NCI-H2171 (cell line): ENCODE measurements at regions not wholly inside any gene's neighbourhood (a gene's known extent, or its start where the extent isn't known, plus 50 kb on each side); places are given as distances from the start of the nearest gene placed in this dataset.
A peak's percentile ranks its signal among the peaks of the same experiment; 100 is the strongest.

Experiments used
- DNase-seq: peaks from one replicate; lab custom pipeline; 2025; lab: John Stamatoyannopoulos, UW

DNA sequence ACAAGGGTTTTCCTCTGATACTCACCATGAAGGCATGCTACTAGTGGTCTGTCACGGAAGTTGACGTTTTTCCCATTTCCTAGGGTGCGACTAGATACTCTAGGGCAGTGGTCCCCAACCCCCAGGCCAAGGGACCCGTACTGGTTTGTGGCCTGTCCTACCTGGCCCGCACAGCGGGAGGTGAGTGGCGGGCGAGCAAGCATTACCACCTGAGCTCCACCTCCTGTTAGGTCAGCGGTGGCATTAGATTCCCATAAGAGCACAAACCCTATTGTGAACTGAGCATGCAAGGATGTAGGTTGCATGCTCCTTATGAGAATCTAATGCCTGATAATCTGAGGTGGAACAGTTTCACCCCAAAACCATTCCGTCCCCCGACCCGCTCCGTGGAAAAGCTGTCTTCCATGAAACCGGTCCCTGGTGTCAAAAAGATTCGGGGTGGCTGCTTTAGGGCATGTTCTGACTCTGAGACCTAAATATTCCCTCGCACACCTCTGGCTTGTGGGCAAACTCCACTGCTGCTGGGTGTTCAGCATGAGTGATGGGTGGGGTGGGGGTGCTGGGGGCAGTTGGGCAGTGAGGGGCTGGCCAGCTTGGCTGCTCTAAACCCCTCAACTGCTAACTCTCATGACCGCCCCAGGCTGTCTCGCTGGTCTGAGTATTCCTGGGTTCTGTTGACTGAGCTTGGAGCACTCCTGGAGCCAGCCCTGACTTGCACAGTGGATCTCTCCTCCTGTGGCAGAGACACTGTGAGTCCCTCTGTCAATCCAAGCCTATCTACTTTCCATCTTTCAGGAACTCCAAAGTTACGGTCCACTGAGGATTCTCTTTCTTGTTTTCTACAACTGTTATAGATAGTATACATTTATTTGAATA, 78.3 kb upstream of the NEK6 start:
- no peak for DNase-seq

DNA sequence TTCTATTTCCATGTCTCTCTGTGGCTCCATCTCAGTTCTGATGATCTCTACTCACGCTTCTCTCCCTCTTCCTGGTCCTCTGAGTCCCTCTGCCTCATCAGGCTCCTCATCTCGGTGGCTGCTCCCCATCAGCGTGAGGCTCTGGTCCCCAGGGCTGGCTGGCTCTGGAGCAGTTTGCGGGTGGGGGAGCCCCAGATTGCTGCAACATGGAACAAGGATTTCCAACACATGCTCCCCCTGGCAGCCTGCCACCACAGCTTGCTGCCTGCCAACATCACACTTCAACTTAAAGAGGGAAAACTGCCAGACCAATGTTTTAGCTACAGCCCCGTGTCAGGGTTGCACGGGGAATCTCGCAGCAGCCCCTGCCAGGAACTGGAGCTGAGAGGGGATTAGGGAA, 77.2 kb upstream of the NEK6 start:
- peak; percentile 84 for DNase-seq

DNA sequence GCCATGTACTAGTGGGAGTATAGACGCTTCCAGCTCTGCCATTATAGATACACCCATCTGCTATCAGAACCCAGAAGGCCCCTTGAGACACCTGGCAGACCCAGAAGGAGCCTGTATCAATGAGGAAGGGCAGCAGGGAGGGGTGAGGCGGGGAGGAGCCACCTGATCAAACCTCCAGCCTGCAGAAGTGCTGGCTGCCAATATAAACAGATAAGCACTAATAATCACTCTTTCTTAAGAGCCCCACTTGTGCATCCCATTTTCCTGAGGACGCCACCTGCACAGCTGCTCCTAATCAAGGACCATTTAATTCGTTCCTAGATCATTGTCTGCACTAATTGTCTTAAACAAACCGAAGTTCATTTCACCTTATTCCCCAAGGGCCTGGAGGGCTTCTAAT, 75.0 kb upstream of the NEK6 start:
- DNase-seq: peak; percentile 68

DNA sequence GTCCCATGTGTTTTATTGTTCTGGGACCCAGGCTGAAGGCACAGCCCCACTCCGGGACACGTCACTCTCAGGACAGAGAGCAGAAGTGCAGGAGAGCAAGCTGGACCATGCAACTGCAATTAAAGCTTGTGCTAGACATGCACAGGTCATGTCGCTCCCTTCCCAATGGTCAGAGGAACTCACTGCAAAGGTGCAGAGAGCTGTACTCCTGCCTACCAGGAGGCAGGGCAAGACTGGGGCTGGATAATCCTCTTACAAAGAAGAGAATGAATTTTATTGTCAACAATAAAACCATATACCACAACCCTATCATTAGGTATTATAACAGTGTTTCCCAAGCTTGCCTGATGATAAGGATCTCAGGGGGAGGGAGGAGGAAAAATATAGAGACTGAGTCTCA, 74.0 kb upstream of the NEK6 start:
- DNase-seq: no peak

DNA sequence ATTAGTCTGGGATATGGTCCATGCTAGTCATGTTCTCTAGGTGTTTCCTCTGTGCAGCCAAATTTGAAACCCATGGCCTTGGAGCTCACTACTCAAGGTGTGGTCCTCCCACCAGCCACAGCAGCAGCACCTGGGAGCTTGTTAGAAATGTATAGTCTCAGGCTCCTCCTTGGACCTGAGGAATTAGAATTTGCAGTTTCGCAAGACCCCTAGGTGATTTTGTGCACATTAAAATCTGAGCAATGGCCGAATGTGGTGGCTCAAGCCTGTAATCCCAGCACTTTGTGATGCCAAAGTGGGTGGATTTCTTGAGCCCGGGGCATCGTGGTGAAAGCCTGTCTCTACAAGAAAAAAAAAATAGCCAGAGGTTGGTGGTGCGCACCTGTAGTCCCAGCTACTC, 72.3 kb upstream of the NEK6 start:
- DNase-seq: no peak

DNA sequence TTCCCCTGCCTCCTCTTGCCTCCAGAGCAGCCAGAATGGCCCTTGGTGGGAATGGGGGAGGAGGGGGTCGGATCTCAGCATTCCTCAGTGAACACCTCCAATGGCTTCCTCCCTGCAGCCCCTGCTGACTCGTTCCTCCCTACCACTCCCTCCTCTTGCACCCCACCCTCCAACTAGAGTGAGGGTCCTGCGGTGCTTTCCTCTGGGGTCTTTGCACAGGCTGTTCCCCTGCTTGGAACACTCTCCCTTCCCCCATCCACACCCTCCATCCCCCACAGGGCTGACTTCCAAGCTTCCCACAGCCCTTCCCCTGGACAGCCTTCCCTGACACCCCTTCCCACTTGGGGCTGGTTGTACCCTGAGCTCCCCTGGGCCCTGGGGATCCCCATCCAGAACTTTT, 70.4 kb upstream of the NEK6 start:
- DNase-seq: no peak

DNA sequence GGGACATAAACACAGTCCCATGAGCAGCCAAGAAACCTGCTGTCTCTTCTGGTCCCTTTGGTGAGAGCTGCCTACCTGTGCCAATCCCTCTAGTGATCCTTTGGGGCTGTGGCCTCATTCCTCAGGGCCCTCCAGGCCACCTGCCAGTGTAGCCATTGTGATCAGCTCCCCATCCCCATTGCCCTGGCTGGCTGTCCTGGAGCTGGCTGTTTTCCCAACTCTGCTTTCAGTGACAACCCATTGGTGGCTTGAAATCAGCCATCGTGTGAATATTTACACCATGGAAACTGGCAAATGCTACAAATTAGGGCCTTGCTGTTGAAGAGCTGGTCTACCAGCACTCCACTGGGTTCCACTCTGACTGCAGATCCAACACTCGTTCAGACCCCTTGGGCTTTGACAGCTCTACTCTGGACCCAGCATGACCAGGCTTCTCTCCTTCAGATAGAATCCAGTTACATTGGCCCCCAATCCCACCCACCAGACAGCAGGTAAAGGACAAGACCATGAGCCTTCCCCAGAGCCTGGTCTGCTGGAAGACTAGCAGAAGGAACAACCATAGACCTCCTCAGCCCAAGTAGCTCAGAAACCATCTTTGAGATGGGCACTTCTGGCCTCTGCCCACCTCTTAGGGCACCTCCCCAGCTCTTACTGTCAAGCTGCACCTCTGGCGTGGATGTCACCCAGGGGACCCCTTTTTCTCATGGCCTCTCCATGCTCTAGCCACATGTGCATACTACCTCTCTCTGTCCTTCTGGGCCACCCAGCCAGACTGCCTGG, 69.2 kb upstream of the NEK6 start:
- no peak for DNase-seq

DNA sequence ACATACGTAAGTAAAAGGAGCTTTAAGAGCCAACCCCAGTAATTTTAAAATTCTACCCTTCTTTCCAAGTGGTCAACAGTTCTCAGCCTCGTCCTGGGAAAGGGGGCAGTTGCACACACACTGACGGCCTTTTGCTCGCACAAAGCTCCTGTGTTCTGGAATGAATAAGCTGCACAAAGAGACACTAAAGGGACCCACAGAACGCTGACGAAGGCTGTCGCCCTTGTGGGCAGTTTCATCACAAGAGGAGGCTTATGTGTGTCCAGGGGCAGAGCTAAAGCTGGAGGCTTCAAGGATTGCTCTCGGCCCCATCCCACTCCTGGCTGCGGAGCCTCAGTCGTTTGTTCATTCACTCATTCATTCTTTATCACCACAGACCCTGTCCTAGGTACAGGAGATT, 67.0 kb upstream of the NEK6 start:
- no peak for DNase-seq

DNA sequence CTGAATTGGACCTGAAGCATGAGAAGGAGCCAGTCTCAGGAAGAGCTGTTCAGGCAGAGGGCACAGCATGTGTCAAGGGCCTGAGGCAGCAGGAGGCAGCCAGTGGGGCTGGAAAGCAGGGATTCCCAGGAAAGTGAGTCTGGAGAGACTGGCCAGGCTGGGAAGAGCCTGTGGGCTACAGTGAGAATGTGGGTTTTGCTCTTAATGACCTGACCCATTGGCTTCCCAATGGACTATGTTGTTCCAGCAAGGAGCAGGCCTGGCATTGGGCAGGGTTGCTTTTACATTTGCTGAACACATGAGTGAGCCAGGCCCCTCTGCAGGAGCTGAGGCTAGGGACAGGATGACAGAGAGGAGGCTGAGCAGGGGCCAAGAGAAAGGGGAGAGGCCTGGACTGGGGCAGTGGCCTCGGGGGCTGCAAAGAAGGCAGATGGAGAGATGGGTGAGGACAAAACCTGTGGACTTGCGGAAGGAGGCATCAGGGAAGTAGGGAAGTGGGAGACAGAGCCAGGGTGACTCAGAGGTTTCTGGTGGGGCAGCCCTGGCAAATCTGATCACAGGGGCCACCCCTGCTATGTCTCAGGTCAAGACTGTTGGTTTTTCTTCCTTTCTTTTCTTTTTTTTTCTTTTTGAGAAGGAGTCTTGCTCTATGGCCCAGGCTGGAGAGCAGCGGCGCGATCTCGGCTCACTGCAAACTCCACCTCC, 65.9 kb upstream of the NEK6 start:
- no peak for DNase-seq

DNA sequence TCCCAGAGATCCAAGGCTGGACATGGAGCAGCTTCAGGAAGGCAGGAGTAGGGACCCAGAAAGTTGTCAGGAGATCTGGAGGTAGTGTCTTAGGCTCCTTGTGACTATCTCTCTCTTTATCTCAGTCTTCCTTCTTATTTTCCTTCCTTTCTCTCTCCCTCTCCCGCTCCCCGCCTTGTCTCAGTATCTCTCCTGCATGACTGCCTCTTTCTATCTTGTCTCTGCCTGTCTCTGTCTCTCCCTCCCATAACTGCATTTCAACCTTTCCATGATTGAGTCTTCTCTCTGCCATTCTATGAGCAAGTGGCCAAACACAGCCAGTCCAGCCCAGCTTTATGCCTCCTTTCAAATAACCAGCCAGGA, 61.0 kb upstream of the NEK6 start:
- no peak for DNase-seq

DNA sequence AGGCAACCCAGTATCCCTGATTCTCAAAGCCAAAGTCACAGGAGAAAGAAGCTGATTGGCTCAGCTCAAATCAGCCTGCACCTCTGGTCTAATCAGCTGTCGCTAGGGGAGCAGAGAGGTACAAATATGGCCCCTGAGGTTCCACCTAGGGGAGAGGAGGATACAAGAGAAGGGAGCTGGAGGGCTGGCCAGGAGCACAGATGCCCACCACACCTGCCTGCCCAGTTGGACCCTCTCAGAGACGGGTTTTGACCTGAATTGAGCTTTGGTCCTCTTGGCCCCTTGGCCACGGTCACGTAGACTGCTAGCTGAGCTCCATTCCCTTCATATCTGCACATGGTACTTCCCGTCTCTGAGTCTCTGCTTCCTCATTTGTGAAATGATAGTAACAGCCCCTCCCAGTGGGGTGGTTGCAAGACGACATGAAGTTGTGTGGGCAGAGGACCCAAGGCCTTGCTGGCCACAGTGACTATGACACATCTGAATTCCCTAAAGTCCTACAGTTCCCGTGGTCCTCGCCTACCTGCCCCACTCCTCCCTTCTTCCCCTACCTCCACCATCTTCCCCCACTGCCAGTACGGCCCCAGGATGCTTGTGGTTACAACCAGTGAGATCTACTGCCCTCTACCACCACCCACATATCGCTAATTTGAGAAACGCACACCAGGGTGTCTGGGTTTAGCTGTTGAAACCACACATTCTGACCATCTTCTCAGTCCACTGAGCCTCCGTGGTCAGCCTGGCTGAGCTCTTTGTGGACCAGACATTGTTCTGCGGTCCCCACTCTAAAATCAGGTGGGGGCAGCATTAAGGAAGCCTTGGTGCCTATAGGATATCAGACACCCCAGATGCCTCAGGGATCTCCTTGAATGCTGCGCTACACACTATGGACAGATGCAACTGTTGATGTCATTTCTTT, 60.3 kb upstream of the NEK6 start:
- DNase-seq: no peak

DNA sequence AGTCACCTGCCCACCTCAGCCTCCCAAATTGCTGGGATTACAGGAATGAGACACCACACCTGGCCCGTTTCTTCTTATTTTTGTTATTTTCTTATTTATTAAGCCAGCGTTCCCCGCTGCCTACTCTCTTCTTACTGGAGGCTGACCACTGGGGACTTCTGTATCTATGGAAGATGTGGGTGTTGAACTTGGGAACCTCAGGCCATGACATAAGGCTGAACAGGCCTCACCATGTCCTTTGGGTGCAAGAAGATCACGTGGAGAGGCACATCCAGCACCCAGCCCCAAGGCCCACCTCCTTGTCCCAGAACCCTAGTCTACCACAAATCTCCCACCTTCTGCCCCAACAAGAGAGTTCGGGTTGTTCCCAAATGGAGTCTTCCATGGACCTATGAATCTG, 59.4 kb upstream of the NEK6 start:
- no peak for DNase-seq

DNA sequence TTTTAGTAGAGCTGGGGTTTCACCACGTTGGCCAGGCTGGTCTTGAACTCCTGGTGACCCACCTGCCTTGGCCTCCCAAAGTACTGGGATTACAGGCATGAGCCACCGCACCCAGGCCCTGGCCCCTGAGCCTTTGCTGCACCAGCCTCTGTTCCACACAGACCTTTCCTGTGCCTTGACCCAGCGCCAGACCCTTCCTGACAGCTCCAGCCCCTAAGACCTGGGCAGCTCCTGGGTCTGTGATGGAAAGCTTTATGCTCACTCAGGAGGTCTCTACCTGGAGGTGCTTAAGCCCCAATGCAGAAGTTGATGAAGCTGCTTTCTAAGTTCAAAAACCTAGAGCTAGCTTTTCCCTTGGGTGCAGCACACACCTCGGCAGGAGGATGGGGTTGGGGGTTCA, 58.8 kb upstream of the NEK6 start:
- no peak for DNase-seq

DNA sequence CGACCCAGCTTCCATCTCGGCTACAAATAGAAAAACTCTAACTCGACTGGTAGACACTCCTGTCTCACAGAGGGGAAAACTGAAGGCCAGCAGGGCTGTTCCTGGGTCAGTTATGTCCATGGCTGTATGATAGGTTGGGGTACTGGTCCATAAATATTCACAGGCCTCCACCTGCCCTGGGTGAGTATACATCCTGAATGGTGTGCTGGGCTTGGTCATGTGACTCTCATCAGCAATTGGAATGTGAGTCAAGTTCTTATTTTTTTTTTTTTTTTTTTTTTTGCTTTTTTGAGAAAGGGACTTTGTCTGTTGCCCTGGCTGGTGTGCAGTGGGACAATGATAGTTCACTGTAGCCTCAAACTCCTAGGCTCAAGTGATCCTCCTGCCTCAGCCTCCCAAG, 58.3 kb upstream of the NEK6 start:
- no peak for DNase-seq

DNA sequence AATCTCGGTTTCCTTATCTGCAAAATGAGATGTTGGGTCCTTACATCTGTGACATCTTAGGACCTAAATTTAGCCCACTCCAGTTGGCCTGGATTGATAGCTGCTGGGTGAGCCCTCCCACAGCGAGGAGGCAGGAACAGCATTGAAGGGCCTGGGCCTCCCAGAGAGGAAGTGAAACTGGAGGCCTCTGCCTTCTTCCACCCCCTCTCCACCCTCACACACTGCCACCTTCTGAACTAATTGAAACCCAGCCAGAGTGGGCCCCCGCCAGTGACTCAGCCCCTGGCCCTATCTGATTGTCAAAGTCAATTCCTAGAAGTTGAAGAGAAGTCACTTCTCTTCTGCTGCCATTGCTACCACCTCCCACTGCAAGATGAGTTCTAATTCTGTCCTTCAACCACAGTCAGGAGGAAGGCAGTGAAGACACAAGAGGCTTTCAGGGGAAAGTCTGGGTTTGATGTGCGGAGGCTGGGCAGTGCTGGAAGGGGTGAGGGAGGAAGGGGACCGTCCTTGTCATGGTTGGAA, 55.2 kb upstream of the NEK6 start:
- DNase-seq: no peak

DNA sequence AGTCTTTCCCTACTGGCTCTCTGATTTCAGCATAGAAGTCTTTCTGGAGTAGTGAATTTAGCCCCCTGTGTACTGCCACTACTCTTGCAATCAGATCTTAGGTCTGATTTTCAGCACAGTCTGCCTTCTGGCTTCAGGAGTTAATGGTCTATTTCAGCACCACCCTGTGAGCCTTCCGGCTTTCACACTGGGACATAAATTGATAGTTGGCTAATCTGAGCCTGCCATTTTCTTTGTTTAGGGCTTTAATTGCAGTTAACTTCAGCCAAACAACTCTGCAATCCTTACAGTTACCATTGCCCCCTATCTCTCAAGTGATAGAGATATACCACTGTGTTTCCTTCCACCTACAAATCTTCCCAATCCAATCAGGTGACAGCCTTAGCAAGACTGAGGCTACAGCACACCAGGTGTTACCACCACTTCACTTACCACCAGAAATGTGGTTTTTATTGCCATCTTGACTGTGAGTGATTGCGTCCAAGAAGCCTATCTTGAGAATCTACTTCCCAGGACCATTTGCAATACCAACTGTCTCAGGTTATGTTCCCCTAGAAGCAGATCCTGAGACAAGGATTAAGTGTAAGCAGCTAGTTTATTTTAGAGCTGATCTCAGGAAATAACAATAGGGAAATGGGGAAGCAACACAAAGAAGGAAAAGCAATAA, 51.9 kb upstream of the NEK6 start:
- DNase-seq: no peak

DNA sequence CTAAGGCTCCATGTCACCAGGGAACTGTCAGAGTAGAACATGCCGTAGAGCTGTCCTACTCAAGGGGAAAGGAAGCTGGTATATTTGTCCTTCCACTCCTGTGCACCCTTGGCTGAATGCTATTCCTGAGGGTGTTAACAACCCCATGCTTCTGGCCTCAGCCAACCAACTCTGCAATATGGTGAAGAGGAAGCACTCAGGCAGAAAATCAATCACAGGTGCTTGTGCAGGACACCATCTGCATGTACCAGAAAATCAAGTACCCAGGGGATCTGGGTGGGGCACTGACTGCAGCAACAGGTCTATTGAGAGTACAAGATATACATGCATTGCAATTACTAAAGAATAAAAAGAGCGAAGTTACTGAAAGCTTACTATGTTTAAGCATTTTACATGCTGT, 51.4 kb upstream of the NEK6 start:
- DNase-seq: peak; percentile 78
